HepG2 (cell line): ENCODE measurements at regions not wholly inside any gene's neighbourhood (a gene's known extent, or its start where the extent isn't known, plus 50 kb on each side); places are given as distances from the start of the nearest gene placed in this dataset.

ENCODE experiments used
- ATAC-seq: fragments of 200-7000 bp; cut with Tn5 transposase; 3 replicates; pipeline ENCODE4 v1.9.1; 2020; ENCODE audit warnings: mild to moderate bottlenecking, moderate library complexity
- BruUV-seq: library from RNA; stranded (reverse); fragments of 400-500 nt; replicated peaks from 2 replicates; lab custom pipeline; 2021; lab: Mats Ljungman, UMichigan
- CTCF ChIA-PET: fragments of 300-600 bp; formaldehyde crosslinking; extraction: SDS; loops from one replicate; lab custom pipeline; 2021; ENCODE audit warnings: low total read pairs, inconsistent platforms, low intra/inter-chr PET ratio; lab: Yijun Ruan, JAX
- POLR2A ChIA-PET: fragments of 350-600 bp; sonication (Branson Sonifier 250); formaldehyde crosslinking; loops from one replicate; lab custom pipeline; 2020; ENCODE audit warnings: antibody characterized with exemption, inconsistent platforms; lab: Yijun Ruan, JAX
- DNase-seq: peaks from one replicate; pipeline ENCODE4 v3.0.0-alpha.2; 2015; ENCODE audit warnings: low spot score
- FAIRE-seq: peaks from 3 replicates; lab custom pipeline; 2011; peaks lifted over from hg19 to GRCh38; lab: Jason Lieb, UNC
- H2AFZ ChIP-seq: one replicate; pipeline ENCODE4 v1.6.1; 2011; ENCODE audit warnings: low read length, inconsistent platforms
- H3K27ac ChIP-seq: fragments of 300-600 bp; 3 replicates; pipeline ENCODE4 v1.8.0; 2011; ENCODE audit warnings: mixed run types, mild to moderate bottlenecking, mixed read lengths, low read length, inconsistent platforms; ENCODE audit not compliant: insufficient read depth; ENCODE audit errors: extremely low read length
- H3K27me3 ChIP-seq, 2 experiments: fragments of 200-600 bp in 1 of 2; 2 replicates in 1 of 2; 3 replicates in 1 of 2; pipeline versions ENCODE4 v1.6.0 to v1.8.0; 2011; ENCODE audit warnings: low read length in 2 of 2, mild to moderate bottlenecking in 2 of 2, moderate library complexity in 2 of 2, inconsistent platforms in 1 of 2; ENCODE audit not compliant: insufficient read depth in 2 of 2, control insufficient read depth in 1 of 2
- H3K36me3 ChIP-seq, 2 experiments: fragments of 200-600 bp in 1 of 2; replicated peaks in 1 of 2; 2 replicates in 1 of 2; 3 replicates in 1 of 2; pipeline versions ENCODE4 v1.5.1 to v1.8.0; 2011; ENCODE audit warnings: low read length in 2 of 2, inconsistent platforms in 1 of 2; ENCODE audit not compliant: insufficient read depth in 2 of 2, control insufficient read depth in 1 of 2
- H3K4me1 ChIP-seq: 2 replicates; pipeline ENCODE4 v1.5.1; 2012; ENCODE audit warnings: low read length, inconsistent platforms; ENCODE audit not compliant: insufficient read depth
- H3K4me2 ChIP-seq: 2 replicates; pipeline ENCODE4 v1.6.0; 2011; ENCODE audit warnings: low read depth, low read length, inconsistent platforms
- H3K4me3 ChIP-seq, 3 experiments: fragments of 200-600 bp in 1 of 3; sonication (generic), shearing (Covaris generic) in 1 of 3; replicated peaks in 1 of 3; 2 replicates each; pipeline ENCODE4 v1.5.1; 2011 to 2016; ENCODE audit warnings: low read length in 3 of 3, inconsistent platforms in 2 of 3, low read depth in 2 of 3, mild to moderate bottlenecking in 2 of 3, control low read depth in 1 of 3, mixed read lengths in 1 of 3; ENCODE audit not compliant: insufficient read depth in 1 of 3
- H3K79me2 ChIP-seq: one replicate; pipeline ENCODE4 v1.6.1; 2011; ENCODE audit warnings: low read length, inconsistent platforms; ENCODE audit not compliant: insufficient read depth
- H3K9ac ChIP-seq: 2 replicates; pipeline ENCODE4 v1.6.0; 2011; ENCODE audit warnings: mild to moderate bottlenecking, low read depth, low read length, inconsistent platforms; ENCODE audit not compliant: insufficient read depth
- H3K9me3 ChIP-seq: 2 replicates; pipeline ENCODE4 v1.5.1; 2012; ENCODE audit warnings: mild to moderate bottlenecking, low read length
- H4K20me1 ChIP-seq: 2 replicates; pipeline ENCODE4 v1.6.0; 2011; ENCODE audit warnings: inconsistent platforms, mild to moderate bottlenecking, low read length, moderate library complexity; ENCODE audit not compliant: insufficient read depth
- BCL6 ChIP-seq: IDR thresholded peaks from 2 replicates; pipeline ENCODE4 v1.6.1; 2016; ENCODE audit warnings: missing genetic modification reagents, missing compliant biosample characterization
- CBX2 ChIP-seq, 2 experiments: fragments of 200-600 bp in 1 of 2; sonication (generic); formaldehyde crosslinking in 1 of 2; IDR thresholded peaks; 2 replicates each; pipeline versions ENCODE4 v1.7.0 to v1.8.1; 2018 to 2022; ENCODE audit warnings: low read depth in 2 of 2, low read length in 1 of 2, mild to moderate bottlenecking in 1 of 2, missing genetic modification reagents in 1 of 2
- GFI1 ChIP-seq: sonication (generic); formaldehyde crosslinking; IDR thresholded peaks from 2 replicates; pipeline ENCODE4 v1.5.0; 2020; ENCODE audit warnings: missing genetic modification reagents, mild to moderate bottlenecking, borderline replicate concordance
- KDM5A ChIP-seq: fragments of 200-600 bp; sonication (generic); IDR thresholded peaks from 2 replicates; pipeline ENCODE4 v1.7.0; 2018; ENCODE audit warnings: antibody characterized with exemption, mild to moderate bottlenecking, low read length, borderline replicate concordance
- MAF1 ChIP-seq: sonication (generic); formaldehyde crosslinking; IDR thresholded peaks from 2 replicates; pipeline ENCODE4 v1.5.0; 2020; ENCODE audit warnings: missing genetic modification reagents, borderline replicate concordance
- MAFF ChIP-seq: IDR thresholded peaks from 2 replicates; pipeline ENCODE4 v1.6.1; 2011; ENCODE audit warnings: low read depth, low read length, improper control_type of control experiment
- MLLT10 ChIP-seq: sonication (generic); formaldehyde crosslinking; IDR thresholded peaks from 2 replicates; pipeline ENCODE4 v1.4.0; 2020; ENCODE audit warnings: missing genetic modification reagents
- MTF2 ChIP-seq: sonication (generic); formaldehyde crosslinking; IDR thresholded peaks from 2 replicates; pipeline ENCODE4 v1.5.0; 2020; ENCODE audit warnings: missing genetic modification reagents, borderline replicate concordance
- NBN ChIP-seq: fragments of 450-650 bp; conservative IDR thresholded peaks from 2 replicates; pipeline ENCODE4 v1.6.1; 2017
- PRPF4 ChIP-seq: fragments of 200-400 bp; formaldehyde crosslinking; IDR thresholded peaks from 2 replicates; pipeline ENCODE4 v1.6.1; 2016; ENCODE audit warnings: low read length, low read depth; ENCODE audit not compliant: poor library complexity, severe bottlenecking
- SSRP1 ChIP-seq: IDR thresholded peaks from 2 replicates; pipeline ENCODE4 v1.6.1; 2016; ENCODE audit warnings: control low read depth
- STAT5B ChIP-seq: sonication (generic); formaldehyde crosslinking; IDR thresholded peaks from 2 replicates; pipeline ENCODE4 v1.4.0; 2020; ENCODE audit warnings: missing genetic modification reagents
- YEATS2 ChIP-seq: sonication (generic); formaldehyde crosslinking; IDR thresholded peaks from 2 replicates; pipeline ENCODE4 v1.4.0; 2020; ENCODE audit warnings: missing genetic modification reagents, borderline replicate concordance
- ZNF451 ChIP-seq: sonication (generic); formaldehyde crosslinking; IDR thresholded peaks from 2 replicates; pipeline ENCODE4 v1.5.0; 2020; ENCODE audit warnings: mild to moderate bottlenecking, missing genetic modification reagents
- ZNF530 ChIP-seq: sonication (generic); formaldehyde crosslinking; IDR thresholded peaks from 2 replicates; pipeline ENCODE4 v1.5.0; 2020; ENCODE audit warnings: low read depth, mild to moderate bottlenecking, missing genetic modification reagents
- ZNF619 ChIP-seq: sonication (generic); formaldehyde crosslinking; IDR thresholded peaks from 2 replicates; pipeline ENCODE4 v1.4.0; 2020; ENCODE audit warnings: mild to moderate bottlenecking, missing genetic modification reagents
- WGBS: methylation state at CpG from one replicate; pipeline ENCODE4 v1.1.6; 2017; ENCODE audit warnings: low lambda C conversion rate; 5-methylcytosine and 5-hydroxymethylcytosine counted together
- in situ Hi-C: cut with HindIII; loops from 2 replicates; pipeline ENCODE4 v1.10.0; 2017; ENCODE audit warnings: low pct_unique_long_range_greater_than_20kb; ENCODE audit not compliant: extremely low pct_ligation_motif_present
- intact Hi-C: fragments of 100-400 bp; cut with micrococcal nuclease; formaldehyde crosslinking; loops from one replicate; pipeline ENCODE4 v1.10.0; 2022; ENCODE audit not compliant: unreplicated experiment
- TF ChIP-seq, protein P1 (sequence below): sonication (generic); formaldehyde crosslinking; IDR thresholded peaks from 2 replicates; pipeline ENCODE4 v1.5.0; 2020; ENCODE audit warnings: mild to moderate bottlenecking, missing genetic modification reagents, borderline replicate concordance
- TF ChIP-seq, protein P2 (sequence below): sonication (generic); formaldehyde crosslinking; IDR thresholded peaks from 2 replicates; pipeline ENCODE4 v1.4.0; 2020; ENCODE audit warnings: mild to moderate bottlenecking, missing genetic modification reagents

DNA sequence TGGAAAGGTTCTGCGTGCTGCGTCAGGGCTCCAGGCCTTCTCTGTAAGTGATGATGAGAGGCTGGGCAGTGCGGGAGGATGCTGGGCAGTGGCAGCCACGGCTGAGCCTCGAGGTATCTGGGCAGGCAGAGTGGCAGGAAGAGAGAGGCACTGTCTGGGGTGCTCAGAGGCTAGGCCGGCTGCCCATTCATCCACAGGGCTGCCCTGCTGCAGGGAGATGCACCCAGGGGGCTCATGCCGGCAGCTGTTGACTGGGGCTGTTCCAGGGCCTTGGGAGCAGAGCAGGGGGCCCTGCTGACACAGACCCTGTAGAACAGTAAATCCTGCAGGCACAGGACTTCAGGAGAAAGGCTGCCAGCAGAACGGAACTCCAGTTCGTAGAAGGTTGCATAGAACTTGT lies 88.8 kb downstream of the BOD1 start:
- H3K4me3 ChIP-seq, result no peak overlapping the region
- H2AFZ ChIP-seq, result no peak overlapping the region
- no peaks in the 10 kb centered on the region for H4K20me1 ChIP-seq
- FAIRE-seq, result no peak
- H3K79me2 ChIP-seq, result no peaks in the 10 kb centered on the region
- BruUV-seq, result no TSS peak
- ChIA-PET CTCF (no interaction called here), POLR2A (no interaction called here)
- no peaks in the 10 kb centered on the region for H3K9me3 ChIP-seq
- no peak for ATAC-seq
- in situ Hi-C loops, result no loop called here
- H3K36me3 ChIP-seq, result no peaks in the 10 kb centered on the region
- H3K27me3 ChIP-seq, result peaks cover 1 to 12% of the 10 kb centered on the region in 2 experiments; a peak in 2 of 5 replicates
- H3K4me1 ChIP-seq, result no peaks in the 10 kb centered on the region
- TF ChIP-seq, protein P1, sequence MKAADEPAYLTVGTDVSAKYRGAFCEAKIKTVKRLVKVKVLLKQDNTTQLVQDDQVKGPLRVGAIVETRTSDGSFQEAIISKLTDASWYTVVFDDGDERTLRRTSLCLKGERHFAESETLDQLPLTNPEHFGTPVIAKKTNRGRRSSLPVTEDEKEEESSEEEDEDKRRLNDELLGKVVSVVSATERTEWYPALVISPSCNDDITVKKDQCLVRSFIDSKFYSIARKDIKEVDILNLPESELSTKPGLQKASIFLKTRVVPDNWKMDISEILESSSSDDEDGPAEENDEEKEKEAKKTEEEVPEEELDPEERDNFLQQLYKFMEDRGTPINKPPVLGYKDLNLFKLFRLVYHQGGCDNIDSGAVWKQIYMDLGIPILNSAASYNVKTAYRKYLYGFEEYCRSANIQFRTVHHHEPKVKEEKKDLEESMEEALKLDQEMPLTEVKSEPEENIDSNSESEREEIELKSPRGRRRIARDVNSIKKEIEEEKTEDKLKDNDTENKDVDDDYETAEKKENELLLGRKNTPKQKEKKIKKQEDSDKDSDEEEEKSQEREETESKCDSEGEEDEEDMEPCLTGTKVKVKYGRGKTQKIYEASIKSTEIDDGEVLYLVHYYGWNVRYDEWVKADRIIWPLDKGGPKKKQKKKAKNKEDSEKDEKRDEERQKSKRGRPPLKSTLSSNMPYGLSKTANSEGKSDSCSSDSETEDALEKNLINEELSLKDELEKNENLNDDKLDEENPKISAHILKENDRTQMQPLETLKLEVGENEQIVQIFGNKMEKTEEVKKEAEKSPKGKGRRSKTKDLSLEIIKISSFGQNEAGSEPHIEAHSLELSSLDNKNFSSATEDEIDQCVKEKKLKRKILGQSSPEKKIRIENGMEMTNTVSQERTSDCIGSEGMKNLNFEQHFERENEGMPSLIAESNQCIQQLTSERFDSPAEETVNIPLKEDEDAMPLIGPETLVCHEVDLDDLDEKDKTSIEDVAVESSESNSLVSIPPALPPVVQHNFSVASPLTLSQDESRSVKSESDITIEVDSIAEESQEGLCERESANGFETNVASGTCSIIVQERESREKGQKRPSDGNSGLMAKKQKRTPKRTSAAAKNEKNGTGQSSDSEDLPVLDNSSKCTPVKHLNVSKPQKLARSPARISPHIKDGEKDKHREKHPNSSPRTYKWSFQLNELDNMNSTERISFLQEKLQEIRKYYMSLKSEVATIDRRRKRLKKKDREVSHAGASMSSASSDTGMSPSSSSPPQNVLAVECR (CRISPR knock-in tag), result no peak
- TF ChIP-seq MAFF, result no peak
- no peak for TF ChIP-seq NBN
- TF ChIP-seq KDM5A, result no peak
- no peak for TF ChIP-seq MAF1
- no peak for TF ChIP-seq MTF2
- TF ChIP-seq BCL6, result no peak
- no peak for TF ChIP-seq STAT5B
- TF ChIP-seq GFI1 (CRISPR knock-in tag), result no peak
- no peak for TF ChIP-seq CBX2 (IDR thresholded peaks at IDR 0.05; ENCODE audit: low read depth, low read length)
- TF ChIP-seq CBX2 (CRISPR knock-in tag; IDR thresholded peaks at IDR 0.05; ENCODE audit: low read depth), result no peak
- no peak for TF ChIP-seq YEATS2 (CRISPR knock-in tag)
- TF ChIP-seq ZNF619 (CRISPR knock-in tag), result no peak
- TF ChIP-seq, protein P2, sequence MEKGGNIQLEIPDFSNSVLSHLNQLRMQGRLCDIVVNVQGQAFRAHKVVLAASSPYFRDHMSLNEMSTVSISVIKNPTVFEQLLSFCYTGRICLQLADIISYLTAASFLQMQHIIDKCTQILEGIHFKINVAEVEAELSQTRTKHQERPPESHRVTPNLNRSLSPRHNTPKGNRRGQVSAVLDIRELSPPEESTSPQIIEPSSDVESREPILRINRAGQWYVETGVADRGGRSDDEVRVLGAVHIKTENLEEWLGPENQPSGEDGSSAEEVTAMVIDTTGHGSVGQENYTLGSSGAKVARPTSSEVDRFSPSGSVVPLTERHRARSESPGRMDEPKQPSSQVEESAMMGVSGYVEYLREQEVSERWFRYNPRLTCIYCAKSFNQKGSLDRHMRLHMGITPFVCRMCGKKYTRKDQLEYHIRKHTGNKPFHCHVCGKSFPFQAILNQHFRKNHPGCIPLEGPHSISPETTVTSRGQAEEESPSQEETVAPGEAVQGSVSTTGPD (CRISPR knock-in tag), result no peak
- TF ChIP-seq ZNF451 (CRISPR knock-in tag), result no peak
- no peak for TF ChIP-seq SSRP1 (CRISPR knock-in tag)
- TF ChIP-seq PRPF4, result no peak
- no peak for TF ChIP-seq ZNF530 (CRISPR knock-in tag)
- TF ChIP-seq MLLT10, result no peak
- TF ChIP-seq, all 625 proteins: peak for 0
- intact Hi-C loops, result no loop called here
- H3K9ac ChIP-seq, result no peak overlapping the region
- no peak overlapping the region for H3K27ac ChIP-seq
- no peak overlapping the region for H3K4me2 ChIP-seq
- 60% methylated on average over 2 of the region's 9 CpGs for WGBS
- no peak for DNase-seq
